ENCODE measurements at regions not wholly inside any gene's neighbourhood (a gene's known extent, or its start where the extent isn't known, plus 50 kb on each side); places are given as distances from the start of the nearest gene placed in this dataset.

GRCh38 chr2:239529313-239530015 lies 128.6 kb upstream of the HDAC4 start:
- Histone ChIP-seq H3K4me1 (replicated peaks) (no peaks in the 10 kb centered on the region), H3K27me3 (replicated peaks; ENCODE audit: insufficient read depth) (no peaks in the 10 kb centered on the region), H3K4me3 (no peak overlapping the region), H3K36me3 (no peaks in the 10 kb centered on the region), H3K9me3 (no peaks in the 10 kb centered on the region), H3K27ac (no peak overlapping the region)
- TF ChIP-seq POLR2A (IDR thresholded peaks at IDR 0.05) (no peak), POLR2AphosphoS5 (IDR thresholded peaks at IDR 0.05) (no peak)
- TF ChIP-seq, protein P1, sequence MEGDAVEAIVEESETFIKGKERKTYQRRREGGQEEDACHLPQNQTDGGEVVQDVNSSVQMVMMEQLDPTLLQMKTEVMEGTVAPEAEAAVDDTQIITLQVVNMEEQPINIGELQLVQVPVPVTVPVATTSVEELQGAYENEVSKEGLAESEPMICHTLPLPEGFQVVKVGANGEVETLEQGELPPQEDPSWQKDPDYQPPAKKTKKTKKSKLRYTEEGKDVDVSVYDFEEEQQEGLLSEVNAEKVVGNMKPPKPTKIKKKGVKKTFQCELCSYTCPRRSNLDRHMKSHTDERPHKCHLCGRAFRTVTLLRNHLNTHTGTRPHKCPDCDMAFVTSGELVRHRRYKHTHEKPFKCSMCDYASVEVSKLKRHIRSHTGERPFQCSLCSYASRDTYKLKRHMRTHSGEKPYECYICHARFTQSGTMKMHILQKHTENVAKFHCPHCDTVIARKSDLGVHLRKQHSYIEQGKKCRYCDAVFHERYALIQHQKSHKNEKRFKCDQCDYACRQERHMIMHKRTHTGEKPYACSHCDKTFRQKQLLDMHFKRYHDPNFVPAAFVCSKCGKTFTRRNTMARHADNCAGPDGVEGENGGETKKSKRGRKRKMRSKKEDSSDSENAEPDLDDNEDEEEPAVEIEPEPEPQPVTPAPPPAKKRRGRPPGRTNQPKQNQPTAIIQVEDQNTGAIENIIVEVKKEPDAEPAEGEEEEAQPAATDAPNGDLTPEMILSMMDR (IDR thresholded peaks at IDR 0.05): no peak
- WGBS: 90% methylated on average over 13 of the region's 13 CpGs
- intact Hi-C loops (cut with DNase I): no loop called here
- no peak for DNase-seq (ENCODE audit: low spot score)

- Histone ChIP-seq H3K4me3 (no peak overlapping the region), H3K36me3 (no peaks in the 10 kb centered on the region), H3K9me3 (no peaks in the 10 kb centered on the region), H3K27me3 (replicated peaks; ENCODE audit: insufficient read depth) (no peaks in the 10 kb centered on the region), H3K4me1 (replicated peaks) (no peaks in the 10 kb centered on the region), H3K27ac (no peak overlapping the region)
- WGBS: 78% methylated on average over 1 of the region's 1 CpG
- no peak for DNase-seq (ENCODE audit: low spot score)
- TF ChIP-seq, protein P1 (IDR thresholded peaks at IDR 0.05): no peak
- TF ChIP-seq POLR2A (IDR thresholded peaks at IDR 0.05) (no peak), POLR2AphosphoS5 (IDR thresholded peaks at IDR 0.05) (no peak)
- intact Hi-C loops (cut with DNase I): no loop called here
These were observed 128.1 kb upstream of the HDAC4 start for GRCh38 chr2:239528883-239529282.

DNA sequence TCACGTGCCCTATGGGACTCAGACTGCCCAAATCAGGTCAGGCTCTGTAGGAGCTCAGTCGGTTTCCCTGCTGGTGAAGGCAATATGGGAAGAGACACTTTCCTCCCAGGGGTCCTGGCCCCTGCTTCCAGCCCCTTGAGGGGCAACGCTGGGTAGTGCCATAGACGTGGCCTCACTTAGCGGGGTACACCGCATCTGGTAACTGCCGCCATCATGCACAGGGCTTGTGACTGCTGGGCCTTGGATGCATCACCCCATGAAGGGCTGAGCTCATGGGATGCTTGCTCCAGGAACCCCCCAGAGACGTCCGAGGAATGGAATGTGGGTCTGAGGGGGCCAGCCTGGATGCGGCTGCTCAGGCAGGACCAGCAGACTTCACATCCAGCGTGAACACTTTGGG lies 127.3 kb upstream of the HDAC4 start:
- no peak for DNase-seq (ENCODE audit: low spot score)

DNA sequence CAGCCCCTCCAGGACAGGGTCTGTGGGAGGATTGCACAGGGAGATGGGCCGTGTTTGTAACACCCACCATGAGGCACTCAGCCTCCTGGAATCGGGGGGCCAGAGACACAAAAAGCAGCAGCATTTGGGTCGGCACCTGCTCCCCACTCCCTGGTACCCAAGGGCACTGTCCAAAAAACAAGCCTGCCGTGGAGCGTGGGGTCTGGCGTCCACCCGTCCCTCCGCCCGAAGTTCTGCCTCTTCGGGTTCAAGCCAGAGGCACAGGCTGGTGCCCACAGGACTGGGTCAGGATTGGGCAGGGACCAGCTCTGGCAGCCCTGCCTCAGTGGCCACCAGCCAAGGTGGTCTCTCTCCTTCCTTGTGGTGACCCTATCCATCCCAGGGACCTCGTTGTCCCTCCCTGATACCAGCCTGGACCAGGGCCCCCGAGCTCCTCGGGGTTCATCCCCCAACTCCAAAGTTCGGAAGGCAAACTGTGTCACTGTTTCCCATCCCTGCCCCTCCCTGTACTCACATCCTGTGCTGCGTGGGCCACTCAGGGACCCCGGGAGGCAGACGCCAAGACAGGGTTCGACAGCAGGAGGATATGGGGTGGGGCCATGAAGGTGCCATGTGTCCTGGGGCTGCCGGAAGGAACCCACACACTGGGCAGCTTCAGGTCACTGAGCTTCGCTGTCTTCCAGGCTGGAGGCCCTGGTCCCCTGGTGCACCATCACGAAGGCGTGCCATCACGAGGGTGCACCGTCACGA lies 126.0 kb upstream of the HDAC4 start:
- DNase-seq (ENCODE audit: low spot score): no peak
- Histone ChIP-seq H3K27ac (no peak overlapping the region), H3K36me3 (no peaks in the 10 kb centered on the region), H3K27me3 (replicated peaks; ENCODE audit: insufficient read depth) (no peaks in the 10 kb centered on the region), H3K9me3 (no peaks in the 10 kb centered on the region), H3K4me1 (replicated peaks) (no peaks in the 10 kb centered on the region), H3K4me3 (no peak overlapping the region)
- 89% methylated on average over 25 of the region's 25 CpGs for WGBS
- intact Hi-C loops (cut with DNase I): no loop called here
- TF ChIP-seq POLR2A (IDR thresholded peaks at IDR 0.05): no peak

More for the DNA sequence above, 127.3 kb upstream of the HDAC4 start:
- WGBS: 96% methylated on average over 11 of the region's 11 CpGs
- H3K4me1 ChIP-seq (replicated peaks): no peaks in the 10 kb centered on the region
- H3K27ac ChIP-seq: no peak overlapping the region
- H3K9me3 ChIP-seq: no peaks in the 10 kb centered on the region
- H3K27me3 ChIP-seq (replicated peaks; ENCODE audit: insufficient read depth): no peaks in the 10 kb centered on the region
- no peaks in the 10 kb centered on the region for H3K36me3 ChIP-seq
- intact Hi-C loops (cut with DNase I): no loop called here
- TF ChIP-seq POLR2A (IDR thresholded peaks at IDR 0.05) (no peak), POLR2AphosphoS5 (IDR thresholded peaks at IDR 0.05) (no peak)
- TF ChIP-seq, protein P1 (IDR thresholded peaks at IDR 0.05): no peak
- no peak overlapping the region for H3K4me3 ChIP-seq

DNA sequence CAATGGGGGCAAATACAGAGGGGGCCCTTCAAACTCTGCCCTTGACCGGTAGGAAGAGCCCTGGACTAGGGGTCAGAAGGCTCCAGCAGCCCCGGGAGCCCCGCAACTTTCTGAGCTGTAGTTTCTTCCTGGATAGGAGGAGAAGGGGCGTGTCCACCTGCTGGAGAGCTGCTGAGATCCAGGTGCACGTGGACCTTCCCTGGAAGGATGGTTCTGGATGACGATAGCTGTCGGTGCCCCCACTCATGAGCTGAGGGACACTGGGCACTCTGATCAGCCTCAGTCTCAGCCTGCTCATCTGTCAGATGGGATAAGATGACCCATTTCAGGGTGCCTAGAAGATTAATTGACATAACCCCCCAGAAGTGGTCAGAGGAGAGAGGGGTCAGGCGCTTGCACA lies 125.2 kb upstream of the HDAC4 start:
- no peak overlapping the region for H3K27ac ChIP-seq
- no peak overlapping the region for H3K4me3 ChIP-seq
- intact Hi-C loops (cut with DNase I): no loop called here
- H3K4me1 ChIP-seq (replicated peaks): no peaks in the 10 kb centered on the region
- H3K9me3 ChIP-seq: no peaks in the 10 kb centered on the region
- WGBS: 67% methylated on average over 8 of the region's 8 CpGs
- no peaks in the 10 kb centered on the region for H3K27me3 ChIP-seq (replicated peaks; ENCODE audit: insufficient read depth)
- TF ChIP-seq, protein P1 (IDR thresholded peaks at IDR 0.05): no peak
- TF ChIP-seq POLR2AphosphoS5 (IDR thresholded peaks at IDR 0.05): no peak
- TF ChIP-seq POLR2A (IDR thresholded peaks at IDR 0.05): no peak
- no peaks in the 10 kb centered on the region for H3K36me3 ChIP-seq
- no peak for DNase-seq (ENCODE audit: low spot score)
